Endothelial cell of umbilical vein (primary cell): ENCODE measurements at regions not wholly inside any gene's neighbourhood (a gene's known extent, or its start where the extent isn't known, plus 50 kb on each side); places are given as distances from the start of the nearest gene placed in this dataset.

Experiments used
- BruUV-seq: library from RNA; stranded (reverse); fragments of 400-500 nt; replicated peaks from 2 replicates; lab custom pipeline; 2021; lab: Mats Ljungman, UMichigan
- CTCF ChIA-PET: fragments of 300-600, 350-600 bp; sonication (Branson Sonifier 250); formaldehyde crosslinking; loops from one replicate; lab custom pipeline; 2021; ENCODE audit warnings: antibody characterized with exemption, inconsistent platforms; lab: Charles Lee
- POLR2A ChIA-PET: fragments of 300-600, 350-600 bp; sonication (Branson Sonifier 250); formaldehyde crosslinking; loops from one replicate; lab custom pipeline; 2021; ENCODE audit warnings: antibody characterized with exemption, inconsistent platforms; lab: Charles Lee
- DNase-seq: peaks from one replicate; pipeline ENCODE4 v3.0.0-alpha.2; 2011; ENCODE audit warnings: low read depth, low spot score
- FAIRE-seq: peaks from 2 replicates; lab custom pipeline; 2011; peaks lifted over from hg19 to GRCh38; lab: Jason Lieb, UNC
- H2AFZ ChIP-seq: 2 replicates; pipeline ENCODE4 v1.6.0; 2012; ENCODE audit warnings: low read depth, low read length, control low read depth, inconsistent platforms
- H3K27ac ChIP-seq: 2 replicates; pipeline ENCODE4 v1.5.1; 2011; ENCODE audit warnings: low read depth, mild to moderate bottlenecking, control low read depth, low read length, moderate library complexity; ENCODE audit not compliant: insufficient read depth
- H3K27me3 ChIP-seq, 2 experiments: 2 replicates each; pipeline versions ENCODE4 v1.6.0 to v1.6.1; 2011; ENCODE audit warnings: low read length in 2 of 2, mixed read lengths in 1 of 2; ENCODE audit not compliant: control insufficient read depth in 2 of 2, insufficient read depth in 2 of 2
- H3K36me3 ChIP-seq, 2 experiments: 2 replicates in 1 of 2; 3 replicates in 1 of 2; pipeline ENCODE4 v1.5.1; 2011; ENCODE audit warnings: low read length in 2 of 2, mild to moderate bottlenecking in 1 of 2, moderate library complexity in 1 of 2; ENCODE audit not compliant: control insufficient read depth in 2 of 2, insufficient read depth in 2 of 2; ENCODE audit errors: extremely low read depth in 1 of 2
- H3K4me1 ChIP-seq: 3 replicates; pipeline ENCODE4 v1.5.1; 2011; ENCODE audit warnings: mild to moderate bottlenecking, low read length; ENCODE audit not compliant: control insufficient read depth, insufficient read depth; ENCODE audit errors: extremely low read depth
- H3K4me2 ChIP-seq: 2 replicates; pipeline ENCODE4 v1.6.1; 2011; ENCODE audit warnings: low read length, control low read depth, mixed read lengths; ENCODE audit not compliant: insufficient read depth
- H3K4me3 ChIP-seq, 3 experiments: fragments of 200-600 bp in 1 of 3; sonication (generic), shearing (Covaris generic) in 1 of 3; replicated peaks in 1 of 3; 2 replicates each; pipeline ENCODE4 v1.5.1; 2011 to 2016; ENCODE audit warnings: control low read depth in 3 of 3, low read length in 3 of 3, mild to moderate bottlenecking in 2 of 3, inconsistent platforms in 1 of 3, low read depth in 1 of 3, moderate library complexity in 1 of 3; ENCODE audit not compliant: insufficient read depth in 1 of 3
- H3K79me2 ChIP-seq: 2 replicates; pipeline ENCODE4 v1.6.0; 2012; ENCODE audit warnings: low read length, inconsistent platforms; ENCODE audit not compliant: control insufficient read depth, insufficient read depth
- H3K9ac ChIP-seq: replicated peaks from 2 replicates; pipeline ENCODE3; 2011; ENCODE audit warnings: low read length, control low read depth; ENCODE audit not compliant: insufficient read depth; ENCODE audit errors: extremely low read depth
- H3K9me1 ChIP-seq: replicated peaks from 3 replicates; pipeline ENCODE4 v1.6.0; 2011; ENCODE audit warnings: mild to moderate bottlenecking, low read length; ENCODE audit not compliant: control insufficient read depth, insufficient read depth; ENCODE audit errors: extremely low read depth
- H3K9me3 ChIP-seq: replicated peaks from 2 replicates; pipeline ENCODE4 v1.5.1; 2012; ENCODE audit warnings: low read length, inconsistent platforms; ENCODE audit not compliant: control insufficient read depth, insufficient read depth
- H4K20me1 ChIP-seq: replicated peaks from 2 replicates; pipeline ENCODE3; 2011; ENCODE audit warnings: mild to moderate bottlenecking, low read length; ENCODE audit not compliant: control insufficient read depth, insufficient read depth; ENCODE audit errors: extremely low read depth
- EZH2 ChIP-seq: IDR thresholded peaks from 2 replicates; pipeline ENCODE4 v1.6.1; 2012; ENCODE audit warnings: borderline replicate concordance, low read depth, mild to moderate bottlenecking, moderate library complexity, low read length, inconsistent platforms; ENCODE audit not compliant: severe bottlenecking
- FOS ChIP-seq: IDR thresholded peaks from 2 replicates; pipeline ENCODE4 v1.6.1; 2011; ENCODE audit warnings: mild to moderate bottlenecking, low read length, moderate library complexity, borderline replicate concordance; ENCODE audit not compliant: insufficient read depth
- GATA2 ChIP-seq: IDR thresholded peaks from 2 replicates; pipeline ENCODE4 v1.7.0; 2011; ENCODE audit warnings: low read depth, mild to moderate bottlenecking, moderate library complexity, mixed read lengths, low read length; ENCODE audit not compliant: insufficient read length, insufficient read depth
- JUN ChIP-seq: IDR thresholded peaks from 2 replicates; pipeline ENCODE4 v1.6.1; 2011; ENCODE audit warnings: borderline replicate concordance, low read depth; ENCODE audit not compliant: insufficient read length, insufficient read depth
- MYC ChIP-seq: IDR thresholded peaks from one replicate; pipeline ENCODE4 v1.6.1; 2011; ENCODE audit warnings: mild to moderate bottlenecking, low read depth, low read length
- POLR2A ChIP-seq: IDR thresholded peaks from 2 replicates; pipeline ENCODE4 v1.6.1; 2012; ENCODE audit warnings: low read depth, mild to moderate bottlenecking, control low read depth, low read length
- POLR2AphosphoS5 ChIP-seq: IDR thresholded peaks from 2 replicates; pipeline ENCODE4 v1.6.1; 2012; ENCODE audit warnings: low read depth, mild to moderate bottlenecking, control low read depth, low read length, moderate library complexity; ENCODE audit not compliant: insufficient read depth
- dilution Hi-C: fragments of 300-500 bp; cut with MboI; formaldehyde crosslinking; loops from one replicate; pipeline ENCODE4 v1.15.0; 2019; ENCODE audit warnings: low sequenced_read_pairs; ENCODE audit not compliant: extremely low pct_ligation_motif_present
- intact Hi-C: fragments of 100-400 bp; cut with micrococcal nuclease; formaldehyde crosslinking; loops from one replicate; pipeline ENCODE4 v1.10.0; 2022
- TF ChIP-seq, protein P1 (sequence below): IDR thresholded peaks from 2 replicates; pipeline ENCODE4 v1.6.1; 2011; ENCODE audit not compliant: insufficient read depth, insufficient read length
- TF ChIP-seq, protein P2 (sequence below), 2 donors: IDR thresholded peaks; 1 replicate in 1 of 2; 2 replicates in 1 of 2; pipeline ENCODE4 v1.5.1; 2011; ENCODE audit warnings: low read length in 2 of 2, mild to moderate bottlenecking in 2 of 2, moderate library complexity in 2 of 2, control low read depth in 1 of 2, inconsistent platforms in 1 of 2, low read depth in 1 of 2; ENCODE audit not compliant: insufficient read depth in 1 of 2; ENCODE audit errors: extremely low read depth in 1 of 2

DNA sequence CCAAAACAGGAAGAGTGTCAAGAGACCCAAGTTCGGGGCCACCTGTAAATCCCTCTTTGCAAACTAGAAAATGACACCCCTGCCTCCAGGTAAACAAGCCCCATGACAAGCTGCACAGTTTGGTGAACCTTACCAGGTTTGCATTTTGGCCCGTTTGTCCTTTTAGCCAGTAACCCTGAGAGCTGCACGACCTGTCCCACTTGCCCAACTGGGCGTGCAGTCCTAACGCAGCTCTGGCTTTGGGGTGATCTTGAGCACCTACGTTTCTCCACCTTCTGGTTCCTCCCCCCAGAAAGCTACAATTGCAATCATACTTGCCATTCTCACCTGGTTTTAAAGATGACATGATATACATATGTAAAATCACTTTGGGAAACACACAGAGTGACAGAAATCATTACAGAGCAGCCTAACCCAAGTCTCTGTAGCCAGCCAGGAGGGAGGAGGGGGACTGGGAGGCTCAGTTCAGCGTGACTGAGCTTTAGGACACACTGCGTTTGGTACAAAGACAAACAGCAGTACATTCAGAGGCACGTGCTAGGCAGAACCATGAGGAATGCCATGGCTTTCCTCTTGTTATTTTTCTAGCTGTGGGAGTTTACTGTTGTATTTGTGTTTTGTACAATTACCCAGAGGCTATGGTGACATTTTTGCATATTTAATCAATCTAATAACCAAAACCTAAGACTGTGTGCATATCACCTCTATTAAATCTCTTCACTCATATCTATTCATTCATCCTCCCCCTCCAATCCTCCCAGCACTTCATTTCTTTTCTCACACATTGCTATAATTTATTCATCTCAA, 304.0 kb downstream of the IRS1 start:
- TF ChIP-seq POLR2AphosphoS5, result no peak
- no peaks in the 10 kb centered on the region for H3K9me3 ChIP-seq
- H3K79me2 ChIP-seq, result no peaks in the 10 kb centered on the region
- dilution Hi-C loops, result no loop called here
- H3K9me1 ChIP-seq, result no peaks in the 10 kb centered on the region
- no peak overlapping the region for H2AFZ ChIP-seq
- CTCF ChIA-PET, result no interaction called here
- no peak overlapping the region for H3K4me2 ChIP-seq
- H4K20me1 ChIP-seq, result no peaks in the 10 kb centered on the region
- H3K36me3 ChIP-seq, result no peaks in the 10 kb centered on the region
- H3K9ac ChIP-seq, result no peak overlapping the region
- H3K4me1 ChIP-seq, result no peaks in the 10 kb centered on the region
- FAIRE-seq, result no peak
- no TSS peak for BruUV-seq
- H3K27me3 ChIP-seq, result no peaks in the 10 kb centered on the region
- DNase-seq, result no peak
- intact Hi-C loops, result no loop called here
- H3K27ac ChIP-seq, result no peak overlapping the region
- POLR2A ChIA-PET, result no interaction called here
- H3K4me3 ChIP-seq, result no peak overlapping the region

DNA sequence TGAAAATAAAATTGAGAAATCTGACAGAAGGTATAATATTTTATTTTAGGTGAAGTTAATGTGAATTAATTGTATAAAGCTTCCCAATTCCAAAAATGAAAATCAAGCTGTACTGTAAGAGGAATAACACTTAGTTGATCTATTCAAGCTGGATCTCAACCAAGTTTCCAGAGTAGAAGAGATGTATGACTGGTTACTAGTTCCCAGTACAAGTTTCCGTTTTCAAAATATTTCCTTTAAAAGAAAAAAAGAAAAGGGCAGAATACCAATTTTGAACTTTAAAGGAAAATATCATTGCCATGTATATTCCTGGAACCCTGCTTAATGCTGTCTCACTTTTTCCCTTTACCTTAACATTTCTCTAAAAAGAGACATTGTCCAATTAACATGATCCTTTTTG, 308.5 kb downstream of the IRS1 start:
- FAIRE-seq (no peak), DNase-seq (no peak)
- no peaks in the 10 kb centered on the region for H3K79me2 ChIP-seq
- H3K4me3 ChIP-seq, result no peak overlapping the region
- no peak overlapping the region for H3K27ac ChIP-seq
- no peak overlapping the region for H3K9ac ChIP-seq
- TF ChIP-seq FOS (no peak), EZH2 (no peak), GATA2 (no peak), MYC (no peak), POLR2AphosphoS5 (no peak), JUN (no peak), POLR2A (no peak)
- TF ChIP-seq, protein P1, sequence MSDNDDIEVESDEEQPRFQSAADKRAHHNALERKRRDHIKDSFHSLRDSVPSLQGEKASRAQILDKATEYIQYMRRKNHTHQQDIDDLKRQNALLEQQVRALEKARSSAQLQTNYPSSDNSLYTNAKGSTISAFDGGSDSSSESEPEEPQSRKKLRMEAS, result no peak
- TF ChIP-seq, protein P2, sequence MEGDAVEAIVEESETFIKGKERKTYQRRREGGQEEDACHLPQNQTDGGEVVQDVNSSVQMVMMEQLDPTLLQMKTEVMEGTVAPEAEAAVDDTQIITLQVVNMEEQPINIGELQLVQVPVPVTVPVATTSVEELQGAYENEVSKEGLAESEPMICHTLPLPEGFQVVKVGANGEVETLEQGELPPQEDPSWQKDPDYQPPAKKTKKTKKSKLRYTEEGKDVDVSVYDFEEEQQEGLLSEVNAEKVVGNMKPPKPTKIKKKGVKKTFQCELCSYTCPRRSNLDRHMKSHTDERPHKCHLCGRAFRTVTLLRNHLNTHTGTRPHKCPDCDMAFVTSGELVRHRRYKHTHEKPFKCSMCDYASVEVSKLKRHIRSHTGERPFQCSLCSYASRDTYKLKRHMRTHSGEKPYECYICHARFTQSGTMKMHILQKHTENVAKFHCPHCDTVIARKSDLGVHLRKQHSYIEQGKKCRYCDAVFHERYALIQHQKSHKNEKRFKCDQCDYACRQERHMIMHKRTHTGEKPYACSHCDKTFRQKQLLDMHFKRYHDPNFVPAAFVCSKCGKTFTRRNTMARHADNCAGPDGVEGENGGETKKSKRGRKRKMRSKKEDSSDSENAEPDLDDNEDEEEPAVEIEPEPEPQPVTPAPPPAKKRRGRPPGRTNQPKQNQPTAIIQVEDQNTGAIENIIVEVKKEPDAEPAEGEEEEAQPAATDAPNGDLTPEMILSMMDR (IDR thresholded peaks at IDR 0.05; ENCODE audit: extremely low read depth in 1 of 2, insufficient read depth in 1 of 2, low read depth in 1 of 2, low read length in 2 of 2), result no peak
- H4K20me1 ChIP-seq, result no peaks in the 10 kb centered on the region
- H3K4me2 ChIP-seq, result no peak overlapping the region
- H3K9me1 ChIP-seq, result no peaks in the 10 kb centered on the region
- H3K36me3 ChIP-seq, result no peaks in the 10 kb centered on the region
- CTCF ChIA-PET, result no interaction called here
- no peak overlapping the region for H2AFZ ChIP-seq
- intact Hi-C loops (no loop called here), dilution Hi-C loops (no loop called here)
- BruUV-seq, result no TSS peak
- POLR2A ChIA-PET, result no interaction called here
- no peaks in the 10 kb centered on the region for H3K9me3 ChIP-seq
- H3K27me3 ChIP-seq, result no peaks in the 10 kb centered on the region
- H3K4me1 ChIP-seq, result no peaks in the 10 kb centered on the region
